GM18526 (cell line): ENCODE measurements at regions not wholly inside any gene's neighbourhood (a gene's known extent, or its start where the extent isn't known, plus 50 kb on each side); places are given as distances from the start of the nearest gene placed in this dataset.

ENCODE experiments used
- POLR2A ChIP-seq: IDR thresholded peaks from 3 replicates; pipeline ENCODE4 v1.6.1; 2011; ENCODE audit not compliant: insufficient read length; ENCODE audit errors: extremely low read depth

DNA sequence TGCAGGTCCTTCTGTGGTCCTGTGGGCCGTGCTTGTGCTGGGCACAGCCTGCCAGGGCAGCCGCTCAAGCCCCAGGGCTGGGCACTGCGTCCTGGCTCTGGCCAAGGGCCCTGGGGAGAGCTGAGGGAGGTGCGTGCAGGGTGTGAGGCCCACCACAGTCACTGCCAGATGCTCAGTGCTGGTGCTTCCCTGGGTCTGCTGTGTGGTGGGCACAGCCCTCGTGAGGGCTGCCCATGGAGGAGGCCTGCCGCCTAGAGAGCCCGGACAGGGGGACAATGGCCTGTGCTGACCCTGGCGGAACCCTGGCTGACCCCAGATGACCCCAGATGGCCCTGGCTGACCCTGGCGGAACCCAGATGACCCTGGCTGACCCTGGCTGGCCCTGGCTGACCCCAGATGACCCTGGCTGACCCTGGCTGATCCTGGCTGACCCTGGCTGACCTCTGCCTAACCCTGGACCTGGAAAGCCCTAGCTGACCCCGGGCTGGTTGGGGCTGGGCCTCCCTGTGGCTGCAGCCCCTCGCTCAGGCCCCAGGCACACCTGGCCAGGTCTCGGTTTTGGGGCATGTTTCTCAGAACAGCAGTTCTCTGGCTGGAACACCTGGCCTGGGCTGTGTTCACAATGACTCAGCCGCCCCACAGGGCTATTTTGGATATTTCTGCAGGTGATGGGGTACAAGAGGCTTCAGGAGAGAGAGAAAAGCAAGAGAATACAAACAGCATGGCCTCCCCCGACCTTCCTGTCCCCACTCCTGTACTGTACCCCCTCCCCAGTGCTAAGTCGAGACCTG, 55.4 kb downstream of the TMEM121 start:
- TF ChIP-seq POLR2A, result peak; percentile 17

DNA sequence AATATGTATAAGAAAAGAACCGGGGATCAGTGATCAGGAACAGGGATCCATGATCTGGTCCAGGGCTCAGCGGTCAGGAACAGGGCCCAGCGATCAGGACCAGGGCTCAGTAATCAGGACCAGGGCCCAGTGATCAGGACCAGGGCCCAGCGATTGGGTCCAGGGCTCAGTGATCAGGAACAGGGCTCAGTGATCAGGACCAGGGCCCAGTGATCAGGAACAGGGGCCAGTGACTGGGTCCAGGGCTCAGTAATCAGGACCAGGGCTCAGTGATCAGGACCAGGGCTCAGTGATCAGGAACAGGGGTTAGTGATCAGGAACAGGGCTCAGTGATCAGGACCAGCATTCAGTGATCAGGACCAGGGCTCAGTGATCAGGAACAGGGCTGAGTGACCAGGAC, 56.3 kb downstream of the TMEM121 start:
- no peak for TF ChIP-seq POLR2A

DNA sequence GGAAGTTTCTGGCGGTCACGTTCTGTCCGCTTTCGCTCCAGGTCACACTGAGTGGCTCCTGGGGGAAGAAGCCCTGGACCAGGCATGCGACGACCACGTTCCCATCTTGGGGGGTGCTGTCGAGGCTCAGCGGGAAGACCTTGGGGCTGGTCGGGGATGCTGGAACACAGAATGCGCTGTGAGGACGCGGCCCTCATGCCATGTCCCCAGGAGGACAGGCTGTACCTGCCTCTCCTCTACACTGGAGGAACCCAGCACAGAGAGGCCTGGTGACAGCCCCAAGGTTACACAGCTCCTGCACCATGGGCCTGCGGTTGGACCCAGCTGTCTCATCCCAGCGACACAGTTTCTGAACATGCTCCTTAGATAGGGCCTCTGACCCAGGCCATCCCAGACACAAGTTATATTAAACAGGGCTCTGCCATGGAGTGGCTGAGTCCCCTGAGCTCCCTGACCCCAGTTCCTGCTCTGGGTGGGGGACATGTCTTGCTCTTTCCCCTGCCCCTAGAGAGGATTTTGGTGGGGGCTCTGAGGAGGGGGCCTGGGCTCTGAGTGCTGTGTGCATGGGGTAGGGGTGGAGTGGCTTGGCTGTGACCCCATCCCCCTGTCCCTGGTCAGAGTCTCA, 62.0 kb downstream of the TMEM121 start:
- no peak for TF ChIP-seq POLR2A

DNA sequence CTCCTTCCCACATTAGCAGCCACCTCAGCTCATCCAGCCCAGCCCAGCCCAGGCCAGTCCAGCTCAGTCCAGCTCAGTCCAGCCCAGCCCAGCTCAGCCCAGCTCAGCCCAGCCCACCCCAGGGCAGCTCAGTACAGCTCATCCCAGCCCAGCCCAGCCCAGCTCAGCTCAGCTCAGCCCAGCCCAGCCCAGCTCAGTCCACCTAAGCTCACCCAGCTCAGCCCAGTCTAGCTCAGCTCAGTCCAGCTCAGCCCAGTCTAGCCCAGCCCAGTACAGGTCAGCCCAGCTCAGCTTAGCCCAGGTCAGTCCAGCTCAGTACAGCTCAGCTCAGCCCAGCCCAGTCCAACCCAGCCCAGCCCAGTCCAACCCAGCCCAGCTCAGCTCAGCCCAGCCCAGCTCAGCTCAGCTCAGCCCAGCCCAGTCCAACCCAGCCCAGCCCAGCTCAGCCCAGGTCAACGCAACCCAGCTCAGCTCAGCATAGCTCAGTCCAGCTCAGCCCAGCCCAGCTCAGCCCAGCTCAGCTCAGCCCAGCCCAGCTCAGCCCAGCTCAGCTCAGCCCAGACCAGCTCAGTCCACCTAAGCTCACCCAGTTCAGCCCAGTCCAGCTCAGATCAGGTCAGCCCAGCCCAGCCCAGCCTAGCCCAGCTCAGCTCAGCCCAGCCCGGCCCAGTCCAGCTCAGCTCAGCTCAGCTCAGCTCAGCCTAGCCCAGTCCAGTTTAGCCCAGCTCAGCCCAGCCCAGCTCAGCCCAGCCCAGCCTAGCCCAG, 63.0 kb downstream of the TMEM121 start:
- TF ChIP-seq POLR2A, result no peak

DNA sequence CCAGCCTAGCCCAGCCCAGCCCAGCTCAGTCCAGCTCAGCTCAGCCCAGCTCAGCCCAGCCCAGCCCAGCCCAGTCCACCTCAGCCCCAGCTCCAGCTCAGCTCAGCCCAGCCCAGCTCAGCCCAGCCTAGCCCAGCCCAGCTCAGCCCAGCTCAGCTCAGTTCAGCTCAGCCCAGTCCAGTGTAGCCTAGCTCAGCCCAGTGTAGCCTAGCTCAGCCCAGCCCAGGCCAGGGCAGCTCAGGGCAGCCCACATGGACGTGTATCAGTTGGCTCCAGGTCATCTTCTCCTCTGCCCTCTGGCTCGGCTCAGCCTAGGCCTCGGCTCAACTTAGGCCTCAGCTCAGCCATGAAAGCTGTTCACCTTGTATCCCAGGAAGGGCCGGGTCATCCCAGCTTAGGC, 64.7 kb downstream of the TMEM121 start:
- no peak for TF ChIP-seq POLR2A

DNA sequence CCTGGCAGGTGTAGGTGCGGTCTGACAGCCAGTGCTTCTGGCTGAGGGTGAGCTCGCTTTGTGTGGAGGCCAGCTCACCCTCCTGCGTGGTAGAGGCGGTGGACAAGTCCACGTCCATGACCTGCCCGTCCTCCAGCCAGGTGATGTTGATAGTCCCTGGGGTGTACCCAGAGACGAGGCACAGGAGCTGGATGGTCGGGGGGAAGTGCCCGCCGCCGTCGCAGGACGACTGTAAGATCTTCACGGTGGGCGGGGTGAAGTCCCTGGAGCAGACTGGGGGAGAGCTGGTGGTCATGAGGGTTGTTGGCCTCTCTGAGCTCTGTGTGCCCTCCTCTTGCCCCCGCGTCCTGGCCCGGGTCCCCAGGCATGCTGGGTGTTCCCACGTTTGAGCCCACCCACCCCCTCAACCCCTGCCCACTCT, 74.6 kb downstream of the TMEM121 start:
- TF ChIP-seq POLR2A, result no peak

DNA sequence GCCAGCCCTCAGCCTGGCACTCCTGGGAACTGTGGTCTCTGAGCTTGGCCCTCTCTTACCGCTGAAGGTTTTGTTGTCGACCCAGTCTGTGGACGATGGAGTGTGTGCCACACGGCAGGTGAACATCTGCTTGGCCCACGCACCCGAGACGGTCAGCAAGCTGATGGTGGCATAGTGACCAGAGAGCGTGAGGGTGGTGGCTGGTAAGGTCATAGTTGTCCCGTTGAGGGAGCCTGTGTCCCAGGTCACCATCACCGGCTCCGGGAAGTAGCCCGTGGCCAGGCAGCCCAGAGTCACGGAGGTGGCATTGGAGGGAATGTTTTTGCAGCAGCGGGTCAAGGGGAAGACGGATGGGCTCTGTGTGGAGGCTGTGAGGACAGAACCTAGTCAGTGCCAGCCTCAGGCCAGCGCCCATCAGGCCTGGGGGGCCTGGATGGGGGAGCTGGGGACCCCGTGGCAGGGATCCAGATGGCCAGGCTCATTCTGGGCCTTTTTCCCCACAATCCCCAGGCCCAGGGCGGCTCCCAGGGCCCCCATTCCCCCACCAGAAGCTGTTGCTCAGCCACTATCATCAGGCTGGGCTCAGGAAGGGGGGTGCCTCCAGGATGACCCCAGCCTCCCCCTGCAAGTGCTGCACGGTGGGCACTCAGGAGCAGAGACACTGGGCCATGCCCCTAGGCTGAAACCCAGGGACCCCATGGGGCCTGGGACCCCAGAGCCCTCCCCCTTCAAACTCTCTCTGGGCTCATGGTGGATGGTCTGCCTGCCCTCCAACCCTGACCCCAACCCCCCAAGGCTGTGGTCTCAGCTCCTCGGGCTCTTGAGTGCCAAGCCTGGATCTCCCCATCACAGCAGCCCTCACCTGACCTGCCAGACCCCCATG, 75.2 kb downstream of the TMEM121 start:
- TF ChIP-seq POLR2A, result no peak

DNA sequence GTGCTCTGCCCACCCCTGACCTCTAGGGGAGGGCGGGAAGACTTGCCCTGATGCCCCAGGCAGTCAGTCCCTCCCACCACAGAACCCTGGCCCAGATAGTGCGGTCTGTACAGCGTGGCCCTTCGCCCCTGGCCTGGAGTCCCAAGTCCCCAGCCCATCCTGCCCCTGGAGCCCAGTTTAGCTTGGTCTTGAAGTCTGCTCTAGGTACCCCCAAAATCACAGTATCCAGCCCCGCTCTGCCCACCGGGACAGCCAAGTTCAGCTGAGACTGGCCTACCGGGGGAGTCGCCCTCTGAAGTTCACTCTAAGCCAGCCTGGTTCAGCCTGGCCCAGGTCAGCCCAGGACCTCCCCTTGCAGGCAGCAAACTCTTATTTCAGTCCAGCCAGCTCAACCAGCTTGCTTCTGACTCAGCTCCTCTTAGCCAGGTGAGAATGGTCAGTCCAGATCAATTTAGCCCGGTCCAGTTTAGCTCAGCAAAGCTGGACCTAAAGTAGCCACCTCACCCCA, 75.9 kb downstream of the TMEM121 start:
- TF ChIP-seq POLR2A, result no peak

DNA sequence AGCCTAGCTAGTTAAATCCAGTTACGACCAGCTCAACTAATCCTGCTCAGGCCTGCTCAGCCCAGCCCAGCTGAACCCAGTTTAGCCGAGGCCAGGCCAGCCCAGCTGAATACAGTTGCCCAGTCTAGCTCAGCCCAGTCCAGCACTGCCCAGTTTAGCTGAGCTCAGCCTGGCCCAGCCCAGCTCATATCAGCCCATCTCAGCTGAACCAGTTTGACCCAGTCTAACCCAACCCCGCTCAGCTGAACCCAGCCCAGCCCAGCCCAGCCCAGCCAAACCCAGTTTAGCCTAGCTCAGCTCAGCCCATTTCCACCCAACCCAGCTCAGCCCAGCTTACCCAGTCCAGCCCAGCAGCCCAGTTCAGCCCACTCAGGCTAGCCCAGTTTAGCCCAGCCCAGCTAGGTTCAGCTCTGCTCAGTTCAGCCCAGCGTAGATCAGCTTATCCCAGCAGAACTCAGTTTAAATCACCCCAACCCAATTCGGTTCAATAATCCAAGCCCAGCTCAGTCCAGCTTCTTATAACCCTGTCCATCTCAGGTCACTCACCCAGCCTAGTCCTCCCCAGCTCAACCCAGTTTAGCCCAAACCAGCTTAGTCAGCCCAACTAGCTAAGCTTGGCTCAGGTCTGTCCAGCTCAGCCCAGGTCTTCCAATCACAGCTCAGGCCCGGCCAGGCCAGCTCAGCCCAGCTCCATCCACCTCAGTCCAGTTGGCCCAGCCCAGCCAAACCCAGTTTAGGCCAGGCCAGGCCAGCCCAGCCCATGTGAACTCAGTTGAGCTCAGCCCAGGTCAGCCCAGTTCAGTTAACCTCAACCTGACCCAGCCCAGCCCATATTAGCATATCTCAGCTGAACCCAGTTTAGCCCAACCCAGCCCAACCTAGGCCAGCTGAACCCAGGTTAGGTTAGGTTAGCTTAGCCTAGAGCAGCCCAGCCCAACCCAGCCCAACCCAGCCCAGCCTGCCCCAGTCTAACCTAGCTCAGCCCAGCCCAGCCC, 76.7 kb downstream of the TMEM121 start:
- no peak for TF ChIP-seq POLR2A

DNA sequence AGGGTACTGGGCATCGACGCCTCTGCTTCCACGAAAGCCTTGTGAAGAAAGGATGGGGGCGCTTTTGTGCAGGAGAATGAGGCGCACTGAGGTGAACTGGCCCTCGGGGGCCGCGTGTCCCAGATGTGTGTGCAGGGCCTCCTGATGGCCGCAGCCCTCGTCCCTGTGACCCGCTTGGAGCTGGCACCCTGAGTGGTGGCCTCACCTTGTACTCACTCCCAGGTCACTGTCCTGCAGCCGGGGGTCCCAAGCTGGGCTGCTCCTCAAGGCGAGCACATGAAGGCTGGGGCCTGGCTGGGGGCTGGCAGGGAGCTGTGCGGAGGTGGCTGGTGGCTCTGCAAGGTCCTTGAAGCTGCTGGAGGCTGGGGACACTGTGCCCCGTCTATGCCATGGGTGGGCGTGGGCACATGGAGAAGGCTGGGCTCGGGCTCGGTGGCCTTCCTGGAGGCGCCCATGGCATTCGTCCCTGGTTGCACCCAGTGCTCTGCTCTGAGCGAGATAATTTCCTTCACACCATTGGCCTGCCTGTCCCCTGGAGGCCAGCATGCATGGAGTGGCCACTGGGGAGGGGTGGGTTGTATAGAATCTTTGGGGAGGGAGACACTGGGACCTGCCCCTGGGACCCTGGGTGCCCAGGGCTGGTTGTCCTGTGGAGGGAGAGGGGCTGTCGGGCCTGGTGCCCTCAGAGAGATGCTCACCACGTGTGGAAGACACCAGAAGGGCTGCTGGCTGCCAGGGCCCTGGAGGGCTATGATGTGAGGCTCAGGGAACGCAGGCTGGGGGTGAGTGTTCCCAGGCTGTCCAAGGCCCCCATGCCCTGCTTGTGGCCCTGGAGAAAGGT, 79.3 kb downstream of the TMEM121 start:
- no peak for TF ChIP-seq POLR2A

DNA sequence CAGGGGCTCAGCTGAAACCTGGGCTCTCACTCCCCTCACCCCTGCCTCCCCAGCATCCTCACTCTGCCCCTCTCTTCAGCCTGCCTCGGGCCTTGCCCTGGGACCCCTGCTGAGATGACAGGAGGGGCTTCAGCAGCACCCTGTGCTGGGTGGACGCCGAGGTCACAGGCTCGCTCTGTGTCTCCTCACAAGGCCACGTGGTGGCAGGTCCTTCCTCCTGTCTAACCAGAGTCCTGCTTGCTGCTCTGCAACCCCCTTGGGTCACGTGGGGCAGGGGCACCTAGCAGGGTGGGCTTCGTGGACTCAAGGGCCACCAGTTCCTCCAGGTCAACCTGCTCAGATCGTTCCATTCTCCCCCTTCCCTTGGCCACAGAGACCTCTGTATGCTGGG, 90.4 kb downstream of the TMEM121 start:
- no peak for TF ChIP-seq POLR2A

DNA sequence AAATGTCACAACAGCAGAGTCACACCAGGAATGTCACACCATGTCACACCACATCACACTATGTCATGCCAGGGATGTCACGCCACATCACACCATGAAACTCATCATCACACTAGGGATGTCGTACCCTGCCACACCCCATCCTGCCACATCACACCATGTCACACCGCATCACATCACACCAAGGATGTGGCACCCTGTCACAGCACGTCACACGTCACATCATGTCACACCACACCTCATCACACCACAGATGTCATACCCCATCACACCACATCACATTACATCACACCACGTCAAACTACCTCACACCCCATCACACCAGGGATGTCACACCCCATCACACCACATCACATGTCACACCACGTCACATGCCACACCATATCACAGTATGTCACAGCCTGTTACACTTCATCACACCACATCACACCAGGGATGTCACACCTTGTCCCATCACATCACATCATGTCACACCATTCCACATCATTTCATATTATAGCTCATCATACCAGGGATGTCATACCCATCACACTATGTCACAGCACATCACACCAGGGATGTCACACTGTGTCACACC, 90.9 kb downstream of the TMEM121 start:
- no peak for TF ChIP-seq POLR2A
